ENCODE measurements at regions not wholly inside any gene's neighbourhood (a gene's known extent, or its start where the extent isn't known, plus 50 kb on each side); places are given as distances from the start of the nearest gene placed in this dataset.

DNA sequence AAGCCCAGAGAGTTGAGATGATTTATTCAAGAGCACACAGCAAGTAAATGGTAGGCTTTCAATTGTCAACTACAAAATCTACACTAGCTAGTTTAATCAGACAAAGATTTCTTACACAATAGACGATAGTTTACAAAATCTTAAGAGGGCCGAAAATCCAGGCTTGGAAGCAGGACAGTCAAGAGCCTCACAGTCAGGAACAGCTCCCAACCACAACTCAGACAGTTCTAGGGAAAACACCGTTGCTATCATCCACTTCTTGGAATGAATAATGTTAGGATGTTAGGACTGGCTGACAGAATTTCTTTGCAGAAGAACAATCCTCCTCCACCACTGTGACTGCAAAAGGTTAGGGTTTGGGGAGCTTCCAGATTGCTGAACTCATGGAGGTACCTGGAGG, 290.8 kb upstream of the ZPLD1 start:
- FAIRE-seq = no peak
- no peak overlapping the region for H3K4me3 ChIP-seq (ENCODE audit: low read depth, low read length)
- no peaks in the 10 kb centered on the region for H3K27me3 ChIP-seq (ENCODE audit: control insufficient read depth, insufficient read depth, low read length)
- no peak for DNase-seq (ENCODE audit: low read depth)
- H3K36me3 ChIP-seq (ENCODE audit: control insufficient read depth, insufficient read depth, low read length) = no peaks in the 10 kb centered on the region
- TF ChIP-seq, protein P1, sequence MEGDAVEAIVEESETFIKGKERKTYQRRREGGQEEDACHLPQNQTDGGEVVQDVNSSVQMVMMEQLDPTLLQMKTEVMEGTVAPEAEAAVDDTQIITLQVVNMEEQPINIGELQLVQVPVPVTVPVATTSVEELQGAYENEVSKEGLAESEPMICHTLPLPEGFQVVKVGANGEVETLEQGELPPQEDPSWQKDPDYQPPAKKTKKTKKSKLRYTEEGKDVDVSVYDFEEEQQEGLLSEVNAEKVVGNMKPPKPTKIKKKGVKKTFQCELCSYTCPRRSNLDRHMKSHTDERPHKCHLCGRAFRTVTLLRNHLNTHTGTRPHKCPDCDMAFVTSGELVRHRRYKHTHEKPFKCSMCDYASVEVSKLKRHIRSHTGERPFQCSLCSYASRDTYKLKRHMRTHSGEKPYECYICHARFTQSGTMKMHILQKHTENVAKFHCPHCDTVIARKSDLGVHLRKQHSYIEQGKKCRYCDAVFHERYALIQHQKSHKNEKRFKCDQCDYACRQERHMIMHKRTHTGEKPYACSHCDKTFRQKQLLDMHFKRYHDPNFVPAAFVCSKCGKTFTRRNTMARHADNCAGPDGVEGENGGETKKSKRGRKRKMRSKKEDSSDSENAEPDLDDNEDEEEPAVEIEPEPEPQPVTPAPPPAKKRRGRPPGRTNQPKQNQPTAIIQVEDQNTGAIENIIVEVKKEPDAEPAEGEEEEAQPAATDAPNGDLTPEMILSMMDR (IDR thresholded peaks at IDR 0.05; ENCODE audit: insufficient read depth, low read length, severe bottlenecking) = no peak

DNA sequence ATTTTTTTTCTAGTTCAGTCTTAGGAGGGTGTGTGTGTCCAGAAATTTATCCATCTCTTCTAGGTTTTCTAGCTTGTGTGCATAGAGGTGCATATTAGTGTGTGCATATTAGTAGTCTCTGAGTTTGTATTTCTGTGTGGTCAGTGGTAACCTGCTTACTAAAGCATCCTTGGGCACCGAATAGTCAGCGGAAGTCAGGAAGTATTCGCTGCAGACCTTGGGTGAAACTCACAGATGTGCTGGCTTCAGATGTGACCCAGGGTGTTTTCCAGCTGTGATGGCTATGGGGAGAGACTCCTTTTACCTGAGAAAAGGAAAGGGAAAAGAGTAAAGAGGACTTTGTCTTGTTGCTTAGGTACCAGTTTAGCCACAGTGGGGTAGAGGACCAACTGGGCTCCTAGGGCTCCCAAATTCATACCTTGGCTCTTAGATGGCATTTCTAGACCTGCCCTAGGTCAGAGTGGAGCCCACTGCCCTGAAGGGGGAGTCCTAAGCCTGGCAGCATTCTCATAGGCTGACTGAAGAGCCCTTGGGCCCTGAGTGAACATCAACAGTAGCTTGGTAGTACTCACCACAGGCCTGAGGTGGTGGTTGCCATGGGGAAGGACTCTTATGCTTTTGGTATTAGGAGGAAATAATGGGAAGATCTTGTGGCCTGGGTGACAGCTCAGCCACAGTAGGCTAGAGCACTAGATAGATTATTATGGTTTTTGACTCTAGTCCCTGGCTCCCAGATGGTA, 286.0 kb upstream of the ZPLD1 start:
- no peak for FAIRE-seq
- TF ChIP-seq, protein P1 (IDR thresholded peaks at IDR 0.05; ENCODE audit: insufficient read depth, low read length, severe bottlenecking) = no peak
- Histone ChIP-seq H3K27me3 (ENCODE audit: control insufficient read depth, insufficient read depth, low read length) (no peaks in the 10 kb centered on the region), H3K4me3 (ENCODE audit: low read depth, low read length) (no peak overlapping the region), H3K36me3 (ENCODE audit: control insufficient read depth, insufficient read depth, low read length) (no peaks in the 10 kb centered on the region)
- no peak for DNase-seq (ENCODE audit: low read depth)

DNA sequence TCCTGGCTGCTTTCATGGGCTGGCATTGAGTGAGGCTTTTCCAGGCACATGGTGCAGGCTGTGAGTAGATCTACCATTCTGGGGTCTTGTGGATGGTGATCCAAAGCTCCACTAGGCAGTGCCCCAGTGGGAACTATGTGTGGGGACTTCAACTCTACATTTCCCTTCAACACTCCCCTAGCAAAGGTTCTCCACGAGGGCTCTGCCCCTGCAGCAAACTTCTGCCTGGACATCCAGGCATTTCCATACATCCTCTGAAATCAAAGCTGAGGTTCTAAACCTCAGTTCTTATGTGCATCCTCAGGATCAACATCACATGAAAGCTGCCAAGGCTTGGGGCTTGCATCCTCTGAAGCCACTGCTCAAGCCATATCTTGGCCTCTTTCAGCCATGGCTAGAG, 282.9 kb upstream of the ZPLD1 start:
- FAIRE-seq (no peak), DNase-seq (ENCODE audit: low read depth) (no peak)
- no peaks in the 10 kb centered on the region for H3K27me3 ChIP-seq (ENCODE audit: control insufficient read depth, insufficient read depth, low read length)
- TF ChIP-seq, protein P1 (IDR thresholded peaks at IDR 0.05; ENCODE audit: insufficient read depth, low read length, severe bottlenecking) = no peak
- H3K4me3 ChIP-seq (ENCODE audit: low read depth, low read length) = no peak overlapping the region
- H3K36me3 ChIP-seq (ENCODE audit: control insufficient read depth, insufficient read depth, low read length) = no peaks in the 10 kb centered on the region

DNA sequence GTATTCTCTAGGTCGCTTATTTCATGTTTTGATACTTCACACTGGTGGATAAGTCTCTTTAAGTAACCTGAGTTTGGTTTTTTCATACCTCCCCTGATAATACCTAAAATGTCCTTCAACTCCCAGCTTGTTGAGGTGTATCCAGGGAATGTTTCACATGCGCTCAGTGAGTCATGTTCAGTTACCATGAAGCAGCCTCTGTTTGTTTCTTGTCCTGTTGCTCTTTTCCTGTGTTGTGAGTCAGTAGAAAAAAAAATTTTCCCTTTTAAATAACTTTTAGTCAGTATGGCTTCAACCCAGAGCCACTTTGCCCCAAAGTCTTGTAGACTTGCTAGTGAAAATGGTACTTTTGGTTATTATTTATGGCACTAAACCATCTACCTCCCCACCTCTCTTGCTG, 278.4 kb upstream of the ZPLD1 start:
- Histone ChIP-seq H3K36me3 (ENCODE audit: control insufficient read depth, insufficient read depth, low read length) (no peaks in the 10 kb centered on the region), H3K27me3 (ENCODE audit: control insufficient read depth, insufficient read depth, low read length) (no peaks in the 10 kb centered on the region), H3K4me3 (ENCODE audit: low read depth, low read length) (no peak overlapping the region)
- DNase-seq (ENCODE audit: low read depth) (peak; percentile 100), FAIRE-seq (peak; percentile 32)
- TF ChIP-seq, protein P1 (IDR thresholded peaks at IDR 0.05; ENCODE audit: insufficient read depth, low read length, severe bottlenecking) = no peak

DNA sequence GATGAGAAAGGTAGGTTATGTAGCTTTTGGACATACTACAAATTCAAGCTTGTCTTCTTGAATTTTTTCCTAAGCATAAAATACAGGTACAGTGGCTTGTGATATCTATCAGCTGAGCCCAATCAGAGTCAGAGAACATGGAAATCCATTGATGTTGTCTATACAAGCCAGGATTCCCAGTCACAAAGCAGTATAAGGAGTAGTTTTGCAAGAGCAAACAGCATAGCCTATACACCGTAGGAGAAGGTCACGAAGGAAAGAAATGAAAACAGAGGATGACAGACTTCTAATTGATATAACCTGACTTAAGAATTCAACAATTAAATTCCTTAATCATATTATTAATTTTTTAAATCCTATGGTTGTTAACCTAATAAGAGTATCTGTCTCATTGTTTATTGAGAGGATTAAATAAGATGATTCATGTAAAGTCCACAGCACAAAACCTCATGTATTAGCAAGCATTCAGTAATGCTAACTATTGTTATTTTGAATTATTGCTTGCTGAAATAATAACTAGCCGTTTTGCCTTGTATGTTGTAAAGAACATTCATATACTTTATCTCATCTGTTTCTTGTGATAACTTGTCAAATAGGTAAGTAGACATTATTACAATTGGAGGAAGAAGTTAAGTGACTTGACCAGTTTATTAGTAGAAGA, 276.6 kb upstream of the ZPLD1 start:
- DNase-seq (ENCODE audit: low read depth) (peak; percentile 97), FAIRE-seq (no peak)
- H3K4me3 ChIP-seq (ENCODE audit: low read depth, low read length) = no peak overlapping the region
- no peaks in the 10 kb centered on the region for H3K36me3 ChIP-seq (ENCODE audit: control insufficient read depth, insufficient read depth, low read length)
- no peaks in the 10 kb centered on the region for H3K27me3 ChIP-seq (ENCODE audit: control insufficient read depth, insufficient read depth, low read length)
- TF ChIP-seq, protein P1 (IDR thresholded peaks at IDR 0.05; ENCODE audit: insufficient read depth, low read length, severe bottlenecking) = no peak
